Raji (cell line): ENCODE measurements at regions not wholly inside any gene's neighbourhood (a gene's known extent, or its start where the extent isn't known, plus 50 kb on each side); places are given as distances from the start of the nearest gene placed in this dataset.

Experiments
- POLR2A ChIP-seq: IDR thresholded peaks from 2 replicates; pipeline ENCODE4 v1.6.1; 2011; ENCODE audit warnings: low read depth, low read length, control low read depth; ENCODE audit not compliant: insufficient read depth

DNA sequence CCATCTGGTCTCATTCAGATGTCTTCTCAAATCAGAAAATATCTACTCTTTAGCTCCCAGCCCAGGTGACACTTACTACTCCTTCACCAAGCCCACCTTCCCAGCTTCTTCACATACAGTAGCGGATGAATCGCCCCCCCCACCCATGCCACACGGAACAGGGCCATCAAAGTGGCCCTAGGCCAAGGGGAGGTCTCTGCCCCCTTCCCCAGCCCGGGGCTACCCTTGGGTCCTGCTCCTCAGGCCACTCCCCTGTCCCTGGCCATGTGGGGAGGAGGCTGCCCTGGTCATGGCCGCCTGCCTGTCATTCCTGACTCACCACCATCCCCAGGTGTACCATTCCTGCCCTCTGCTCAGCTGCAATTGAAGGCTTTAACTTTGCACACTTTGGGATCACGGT lies 142.8 kb downstream of the NECTIN1 start:
- no peak for TF ChIP-seq POLR2A

GRCh38 chr11:119585043-119585781 lies 143.8 kb downstream of the NECTIN1 start:
- TF ChIP-seq POLR2A: no peak

DNA sequence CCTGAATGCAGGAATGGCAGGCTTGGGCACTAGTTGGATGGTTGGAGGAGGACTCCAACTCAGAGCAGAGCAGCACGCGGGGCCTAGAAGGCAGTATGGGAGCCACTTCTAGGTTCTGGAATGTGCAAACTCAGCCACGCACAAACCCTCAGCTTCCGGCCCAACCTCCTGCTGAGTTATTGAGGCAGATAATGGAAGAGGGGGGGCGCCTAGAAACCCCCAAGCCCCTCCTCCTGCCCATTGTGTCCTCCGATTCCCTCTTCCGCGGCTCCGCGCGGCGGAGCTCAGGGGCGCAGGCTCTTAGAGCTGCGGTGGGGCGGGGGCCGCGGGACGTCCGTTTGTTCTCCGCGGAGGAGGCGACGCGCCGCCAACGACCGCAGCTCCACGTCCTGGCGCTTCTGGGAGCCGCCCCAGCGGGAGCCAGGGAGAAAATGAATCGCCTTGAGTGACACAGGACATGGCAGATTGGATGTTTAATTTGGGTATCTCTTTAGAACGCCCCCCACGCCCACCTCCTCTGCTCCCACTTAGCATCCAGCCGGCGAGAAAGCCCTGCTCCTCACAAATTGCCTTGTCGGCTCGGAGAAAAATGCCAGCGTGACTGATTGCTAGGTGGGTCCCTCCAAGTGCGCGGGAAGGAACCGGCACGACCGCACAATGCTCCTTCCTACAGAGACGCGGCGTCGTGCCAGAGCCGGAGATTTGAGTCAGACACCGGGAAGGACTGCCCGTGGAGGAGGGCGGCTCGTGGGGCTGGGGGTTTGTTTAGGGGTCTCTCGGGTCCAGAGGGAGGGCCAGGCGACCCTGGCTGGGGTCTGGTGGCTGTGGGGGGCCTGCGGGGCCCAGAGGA lies 144.6 kb downstream of the NECTIN1 start:
- no peak for TF ChIP-seq POLR2A

- TF ChIP-seq POLR2A: no peak
Observed at GRCh38 chr11:119583585-119583984, 145.4 kb downstream of the NECTIN1 start.

DNA sequence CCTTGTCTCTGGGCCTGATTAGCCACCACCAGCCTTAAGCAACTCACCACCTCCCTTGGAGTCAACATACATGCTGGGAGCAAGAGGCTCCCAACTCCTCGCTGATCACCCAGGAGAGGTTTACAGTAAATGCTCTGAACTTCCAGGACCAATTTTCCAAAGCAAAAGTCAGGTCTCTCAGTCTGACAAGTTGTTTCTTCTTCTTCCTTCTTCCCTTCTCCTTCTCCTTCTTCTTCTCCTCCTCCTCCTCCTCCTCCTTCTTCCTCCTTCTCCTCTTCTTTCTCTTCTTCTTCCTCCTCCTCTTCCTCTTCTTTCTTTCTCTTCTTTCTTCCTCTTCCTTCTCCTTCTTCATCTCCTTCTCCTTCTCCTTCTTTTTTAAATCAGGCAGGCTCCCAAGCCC lies 148.2 kb downstream of the NECTIN1 start:
- no peak for TF ChIP-seq POLR2A

- no peak for TF ChIP-seq POLR2A
Observed at GRCh38 chr11:119580081-119580480, 148.9 kb downstream of the NECTIN1 start.

GRCh38 chr11:119578521-119579191 lies 150.3 kb downstream of the NECTIN1 start:
- TF ChIP-seq POLR2A: no peak

- TF ChIP-seq POLR2A: no peak
Observed at GRCh38 chr11:119573858-119574257, 150.9 kb upstream of the THY1 start.

DNA sequence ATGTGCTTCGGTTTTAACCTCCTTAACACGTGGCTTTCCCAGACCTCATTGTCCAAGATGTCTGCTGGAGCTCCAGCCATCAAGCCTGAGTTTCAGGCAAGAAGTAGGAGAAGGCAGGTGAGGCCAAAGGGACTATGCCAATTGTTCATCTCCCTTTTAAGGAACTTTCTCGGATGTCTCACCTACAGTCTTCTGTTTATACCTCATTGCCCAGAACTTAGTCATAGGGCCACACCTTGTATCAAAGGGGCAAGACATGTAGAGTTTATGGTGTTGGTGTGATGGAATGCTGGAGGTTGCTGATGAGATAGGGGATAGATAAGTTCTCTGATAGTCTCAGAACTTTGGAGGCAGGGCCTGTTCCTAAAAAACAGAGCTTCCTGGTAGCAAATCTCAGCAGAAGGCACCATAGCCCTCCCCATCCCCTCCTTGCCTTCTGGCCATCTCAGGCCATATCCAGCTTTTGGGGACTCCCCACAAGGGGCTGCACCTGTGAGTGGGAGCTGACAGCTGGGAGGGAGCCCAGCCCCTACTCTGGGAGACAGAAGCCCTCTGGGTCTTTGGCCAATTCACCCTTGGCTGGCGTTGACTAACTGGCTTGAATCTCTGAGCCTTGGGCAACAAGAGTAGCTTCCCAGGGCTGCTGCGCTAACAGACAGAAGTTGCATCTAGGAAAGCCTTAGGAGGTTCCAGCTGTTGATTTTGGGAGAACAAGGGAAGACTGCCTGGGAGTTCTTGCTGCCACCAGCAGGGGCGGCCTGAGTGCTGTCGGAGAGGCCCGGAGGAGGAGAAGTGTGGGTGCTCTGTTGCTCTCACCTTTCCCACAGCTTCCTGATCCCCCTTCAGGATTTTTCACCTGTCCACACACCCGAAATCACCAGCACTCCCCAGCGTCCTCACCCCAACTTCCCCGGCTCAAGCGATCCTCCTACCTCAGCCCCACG lies 149.8 kb upstream of the THY1 start:
- no peak for TF ChIP-seq POLR2A

GRCh38 chr11:119571311-119571710 lies 148.3 kb upstream of the THY1 start:
- TF ChIP-seq POLR2A: no peak

DNA sequence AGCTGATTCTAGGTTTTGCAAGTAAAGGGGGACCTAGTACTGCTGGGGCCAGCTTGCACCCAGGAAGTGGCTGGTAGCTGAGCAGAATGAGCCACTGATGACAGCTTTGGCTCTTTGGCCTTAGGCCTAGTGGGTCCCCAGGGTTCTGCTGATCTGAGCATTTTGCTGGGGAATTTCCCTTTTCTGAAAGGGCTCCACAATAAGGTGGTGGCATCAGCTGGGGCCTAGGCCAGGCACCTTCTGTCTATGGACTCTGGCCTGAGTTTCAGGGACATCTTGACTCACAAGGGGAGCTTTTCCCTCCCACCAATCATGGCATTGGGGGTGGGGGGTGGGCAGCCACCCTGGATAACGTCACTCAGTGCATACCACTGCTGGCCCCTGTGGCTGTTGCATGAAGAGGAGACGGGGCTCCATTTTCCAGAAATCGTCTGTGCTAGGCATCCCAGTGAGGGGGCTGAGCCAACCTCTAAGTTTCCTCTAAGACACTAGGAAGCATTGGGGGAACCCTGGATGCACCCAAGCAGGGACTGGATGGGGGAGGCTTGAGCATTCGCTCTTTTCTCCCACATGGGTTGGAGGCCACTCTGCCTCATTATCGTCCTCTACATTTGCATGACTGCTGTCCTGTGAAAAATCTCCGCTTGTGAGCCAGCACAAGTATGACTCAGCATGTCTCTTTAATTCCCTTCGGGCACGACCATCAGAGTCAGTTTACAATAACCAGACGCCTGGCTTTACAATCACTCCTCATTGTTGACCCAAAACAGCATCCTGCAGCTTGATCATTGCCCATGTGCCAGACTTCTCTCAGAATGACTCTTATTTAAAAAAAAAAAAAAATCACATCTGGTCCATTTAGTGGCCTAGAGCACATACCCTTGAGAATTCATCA lies 145.0 kb upstream of the THY1 start:
- peak; percentile 58 for TF ChIP-seq POLR2A

GRCh38 chr11:119566319-119566718 lies 143.3 kb upstream of the THY1 start:
- no peak for TF ChIP-seq POLR2A

- TF ChIP-seq POLR2A: no peak
Observed at GRCh38 chr11:119560961-119561360, 138.0 kb upstream of the THY1 start.

DNA sequence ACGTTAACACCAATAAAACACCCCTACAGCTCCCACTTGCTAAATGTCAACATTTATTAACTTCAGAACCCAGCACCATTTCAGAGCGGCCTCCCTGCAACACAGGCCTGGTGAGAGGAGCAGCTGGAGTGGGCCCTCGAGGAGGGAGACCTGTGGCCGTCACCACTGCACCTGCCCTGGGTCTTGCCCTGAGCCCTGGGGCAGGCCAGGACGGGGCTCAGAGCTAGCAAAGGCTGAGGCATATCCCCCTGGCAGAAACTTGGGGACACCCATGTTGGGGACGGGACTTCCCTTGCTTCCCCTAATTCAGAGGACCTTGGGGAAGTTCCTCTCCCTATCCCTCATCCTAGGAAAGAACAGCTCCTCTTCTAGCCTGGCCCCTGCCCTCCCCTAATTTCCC lies 137.3 kb upstream of the THY1 start:
- no peak for TF ChIP-seq POLR2A

GRCh38 chr11:119552106-119552485 lies 129.1 kb upstream of the THY1 start:
- TF ChIP-seq POLR2A: no peak
